A549 (cell line): ENCODE measurements at regions not wholly inside any gene's neighbourhood (a gene's known extent, or its start where the extent isn't known, plus 50 kb on each side); places are given as distances from the start of the nearest gene placed in this dataset.

Experiments used
- CEBPB ChIP-seq, 2 experiments: fragments of >200 bp in 1 of 2; sonication (Bioruptor Twin) in 1 of 2; formaldehyde crosslinking in 1 of 2; IDR thresholded peaks; 2 replicates each; pipeline ENCODE4 v1.6.1; 2012 to 2016
- EP300 ChIP-seq, 2 experiments: fragments of >200 bp; sonication (Bioruptor Twin); formaldehyde crosslinking; IDR thresholded peaks; 2 replicates in 1 of 2; 3 replicates in 1 of 2; pipeline ENCODE4 v1.6.1; 2016 to 2017
- ESRRA ChIP-seq: fragments of 150-350 bp; IDR thresholded peaks from 2 replicates; pipeline ENCODE4 v1.6.1; 2014; ENCODE audit warnings: mild to moderate bottlenecking, low read length, borderline replicate concordance
- HDAC2 ChIP-seq: fragments of 200-600 bp; sonication (generic); IDR thresholded peaks from 2 replicates; pipeline ENCODE4 v1.6.1; 2016
- HOXB13 ChIP-seq: fragments of 250-450 bp; sonication (Bioruptor Pico); IDR thresholded peaks from 2 replicates; pipeline ENCODE4 v1.5.0; 2020; ENCODE audit warnings: low read depth, mild to moderate bottlenecking, moderate library complexity
- JUNB ChIP-seq: fragments of >200 bp; sonication (Bioruptor Twin); formaldehyde crosslinking; IDR thresholded peaks from 2 replicates; pipeline ENCODE4 v1.6.1; 2016
- MYC ChIP-seq: IDR thresholded peaks from 2 replicates; pipeline ENCODE4 v1.6.1; 2012; ENCODE audit warnings: mild to moderate bottlenecking, inconsistent platforms, low read length, improper control_type of control experiment, borderline replicate concordance
- NPAS2 ChIP-seq: fragments of 250-450 bp; sonication (Bioruptor Pico); IDR thresholded peaks from 2 replicates; pipeline ENCODE4 v1.8.0; 2022; ENCODE audit warnings: mild to moderate bottlenecking, moderate library complexity, borderline replicate concordance
- PHF8 ChIP-seq: fragments of 200-600 bp; sonication (generic); IDR thresholded peaks from 2 replicates; pipeline ENCODE4 v1.6.1; 2016; ENCODE audit warnings: low read depth, mild to moderate bottlenecking, antibody characterized with exemption, moderate library complexity, borderline replicate concordance
- POLR2A ChIP-seq: IDR thresholded peaks from 2 replicates; pipeline ENCODE4 v1.6.1; 2012; ENCODE audit warnings: mild to moderate bottlenecking, low read length
- RAD21 ChIP-seq, 2 experiments: fragments of >200 bp in 1 of 2; sonication (Bioruptor Twin) in 1 of 2; formaldehyde crosslinking in 1 of 2; IDR thresholded peaks in 1 of 2; conservative IDR thresholded peaks in 1 of 2; 2 replicates in 1 of 2; 3 replicates in 1 of 2; pipeline ENCODE4 v1.6.1; 2012 to 2018; ENCODE audit warnings: inconsistent platforms in 1 of 2
- SMC3 ChIP-seq: fragments of >200 bp; sonication (Bioruptor Twin); formaldehyde crosslinking; IDR thresholded peaks from 3 replicates; pipeline ENCODE4 v1.6.1; 2018; ENCODE audit warnings: inconsistent platforms
- TF ChIP-seq, protein P1 (sequence below): fragments of >200 bp; sonication (Bioruptor Twin); formaldehyde crosslinking; IDR thresholded peaks from 3 replicates; pipeline ENCODE4 v1.5.1; 2016

GRCh38 chr1:79575424-79575823, 568.9 kb upstream of the ADGRL4 start:
- TF ChIP-seq HOXB13 (no peak), MYC (no peak), EP300 (IDR thresholded peaks at IDR 0.05) (no peak), POLR2A (no peak), PHF8 (no peak), RAD21 (conservative IDR thresholded peaks at IDR 0.05 in 1 of 2, IDR thresholded peaks at IDR 0.05 in 1 of 2) (no peak), CEBPB (IDR thresholded peaks at IDR 0.05) (no peak), JUNB (no peak), SMC3 (no peak), NPAS2 (CRISPR knock-in tag) (no peak), ESRRA (no peak), HDAC2 (no peak)
- TF ChIP-seq, protein P1, sequence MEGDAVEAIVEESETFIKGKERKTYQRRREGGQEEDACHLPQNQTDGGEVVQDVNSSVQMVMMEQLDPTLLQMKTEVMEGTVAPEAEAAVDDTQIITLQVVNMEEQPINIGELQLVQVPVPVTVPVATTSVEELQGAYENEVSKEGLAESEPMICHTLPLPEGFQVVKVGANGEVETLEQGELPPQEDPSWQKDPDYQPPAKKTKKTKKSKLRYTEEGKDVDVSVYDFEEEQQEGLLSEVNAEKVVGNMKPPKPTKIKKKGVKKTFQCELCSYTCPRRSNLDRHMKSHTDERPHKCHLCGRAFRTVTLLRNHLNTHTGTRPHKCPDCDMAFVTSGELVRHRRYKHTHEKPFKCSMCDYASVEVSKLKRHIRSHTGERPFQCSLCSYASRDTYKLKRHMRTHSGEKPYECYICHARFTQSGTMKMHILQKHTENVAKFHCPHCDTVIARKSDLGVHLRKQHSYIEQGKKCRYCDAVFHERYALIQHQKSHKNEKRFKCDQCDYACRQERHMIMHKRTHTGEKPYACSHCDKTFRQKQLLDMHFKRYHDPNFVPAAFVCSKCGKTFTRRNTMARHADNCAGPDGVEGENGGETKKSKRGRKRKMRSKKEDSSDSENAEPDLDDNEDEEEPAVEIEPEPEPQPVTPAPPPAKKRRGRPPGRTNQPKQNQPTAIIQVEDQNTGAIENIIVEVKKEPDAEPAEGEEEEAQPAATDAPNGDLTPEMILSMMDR: no peak
